Lower leg skin (tissue), 4 donors: ENCODE measurements at regions not wholly inside any gene's neighbourhood (a gene's known extent, or its start where the extent isn't known, plus 50 kb on each side); places are given as distances from the start of the nearest gene placed in this dataset.

Experiments
- DNase-seq, 2 donors: peaks; one replicate each; pipeline ENCODE4 v3.0.0-alpha.2; 2019; ENCODE audit warnings: low spot score in 2 of 2
- H3K4me3 ChIP-seq: fragments of 200-600 bp; sonication (generic); 2 replicates; pipeline ENCODE4 v1.5.1; 2017; ENCODE audit warnings: mild to moderate bottlenecking, low read depth; ENCODE audit not compliant: poor library complexity, severe bottlenecking
- CTCF ChIP-seq, 3 donors: fragments of 450-650 bp; IDR thresholded peaks; one replicate each; pipeline ENCODE4 v1.5.1; 2016; ENCODE audit warnings: antibody characterized with exemption in 3 of 3, mild to moderate bottlenecking in 3 of 3, moderate library complexity in 2 of 3
- POLR2A ChIP-seq, 2 donors: fragments of 450-650 bp; IDR thresholded peaks; one replicate each; pipeline ENCODE4 v1.6.1; 2016 to 2017; ENCODE audit warnings: antibody characterized with exemption in 2 of 2, mild to moderate bottlenecking in 1 of 2, moderate library complexity in 1 of 2
- WGBS, 2 donors: methylation state at CpG; one replicate each; pipeline ENCODE4 v1.1.5; 2018; 5-methylcytosine and 5-hydroxymethylcytosine counted together
- intact Hi-C: fragments of 100-400 bp; cut with DNase I; formaldehyde crosslinking; loops from one replicate; pipeline ENCODE4 v1.15.0; 2023; ENCODE audit warnings: low total_unique reads

GRCh38 chr2:37874470-37874869, 50.6 kb upstream of the RMDN2 start:
- intact Hi-C loops: no loop called here

More at GRCh38 chr2:37874470-37874869, 50.6 kb upstream of the RMDN2 start:
- WGBS, 2 donors: 96 to 97% methylated on average over 7 of the region's 7 CpGs
- TF ChIP-seq POLR2A (IDR thresholded peaks at IDR 0.05) (no peak), CTCF (IDR thresholded peaks at IDR 0.05) (no peak)
- DNase-seq: no peak
- H3K4me3 ChIP-seq: no peak overlapping the region
